Fibroblast of pulmonary artery (primary cell): ENCODE measurements at regions not wholly inside any gene's neighbourhood (a gene's known extent, or its start where the extent isn't known, plus 50 kb on each side); places are given as distances from the start of the nearest gene placed in this dataset.

Experiments used
- DNase-seq: peaks from one replicate; pipeline ENCODE4 v3.0.0-alpha.2; 2010; ENCODE audit warnings: low read depth
- H3K4me3 ChIP-seq: replicated peaks from 2 replicates; pipeline ENCODE4 v1.5.1; 2011; ENCODE audit warnings: low read depth, mild to moderate bottlenecking, control low read depth, low read length, moderate library complexity
- TF ChIP-seq, protein P1 (sequence below): IDR thresholded peaks from 2 replicates; pipeline ENCODE4 v1.5.1; 2011; ENCODE audit warnings: mild to moderate bottlenecking, control low read depth, low read length, inconsistent platforms; ENCODE audit errors: missing control alignments

DNA sequence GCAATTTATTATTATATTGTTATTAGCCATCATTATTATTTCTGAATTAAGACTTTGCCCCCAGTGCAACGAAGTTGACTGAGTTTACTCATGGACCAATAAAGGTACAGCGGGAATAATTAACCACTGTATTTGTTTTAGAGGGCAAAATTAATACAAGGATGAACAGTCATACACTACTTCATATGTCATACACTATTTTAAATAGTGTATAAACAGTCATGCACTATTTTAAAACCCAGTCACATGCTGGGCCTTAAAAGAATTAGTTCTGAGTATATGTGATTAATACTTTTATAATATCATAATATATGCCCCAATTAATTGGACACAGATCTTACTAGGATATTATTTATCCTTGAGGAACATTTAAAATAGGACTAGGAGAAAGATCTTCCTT, 125.3 kb upstream of the NANOGP8 start:
- DNase-seq, result no peak
- no peak overlapping the region for H3K4me3 ChIP-seq
- TF ChIP-seq, protein P1, sequence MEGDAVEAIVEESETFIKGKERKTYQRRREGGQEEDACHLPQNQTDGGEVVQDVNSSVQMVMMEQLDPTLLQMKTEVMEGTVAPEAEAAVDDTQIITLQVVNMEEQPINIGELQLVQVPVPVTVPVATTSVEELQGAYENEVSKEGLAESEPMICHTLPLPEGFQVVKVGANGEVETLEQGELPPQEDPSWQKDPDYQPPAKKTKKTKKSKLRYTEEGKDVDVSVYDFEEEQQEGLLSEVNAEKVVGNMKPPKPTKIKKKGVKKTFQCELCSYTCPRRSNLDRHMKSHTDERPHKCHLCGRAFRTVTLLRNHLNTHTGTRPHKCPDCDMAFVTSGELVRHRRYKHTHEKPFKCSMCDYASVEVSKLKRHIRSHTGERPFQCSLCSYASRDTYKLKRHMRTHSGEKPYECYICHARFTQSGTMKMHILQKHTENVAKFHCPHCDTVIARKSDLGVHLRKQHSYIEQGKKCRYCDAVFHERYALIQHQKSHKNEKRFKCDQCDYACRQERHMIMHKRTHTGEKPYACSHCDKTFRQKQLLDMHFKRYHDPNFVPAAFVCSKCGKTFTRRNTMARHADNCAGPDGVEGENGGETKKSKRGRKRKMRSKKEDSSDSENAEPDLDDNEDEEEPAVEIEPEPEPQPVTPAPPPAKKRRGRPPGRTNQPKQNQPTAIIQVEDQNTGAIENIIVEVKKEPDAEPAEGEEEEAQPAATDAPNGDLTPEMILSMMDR, result no peak

DNA sequence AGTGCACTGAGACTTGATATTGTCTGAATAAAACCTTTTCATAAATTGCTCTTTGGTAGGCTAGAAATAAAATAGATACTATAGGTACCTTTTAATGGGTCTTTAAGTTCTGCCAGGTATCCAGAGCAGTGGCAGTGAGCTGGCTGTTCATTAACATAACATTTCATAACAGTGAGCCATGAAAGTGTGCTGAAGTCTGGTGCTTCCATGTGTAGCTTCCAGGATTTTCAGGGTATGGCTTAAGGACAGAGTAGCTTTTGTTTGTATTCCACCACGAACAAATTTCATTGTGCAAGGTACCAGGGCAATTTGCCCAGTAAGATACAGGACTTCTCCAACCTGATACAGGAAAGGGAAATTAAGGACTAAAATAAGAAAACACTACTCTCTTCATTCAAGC, 124.7 kb upstream of the NANOGP8 start:
- H3K4me3 ChIP-seq, result no peak overlapping the region
- peak; percentile 44 for DNase-seq
- TF ChIP-seq, protein P1, result no peak

DNA sequence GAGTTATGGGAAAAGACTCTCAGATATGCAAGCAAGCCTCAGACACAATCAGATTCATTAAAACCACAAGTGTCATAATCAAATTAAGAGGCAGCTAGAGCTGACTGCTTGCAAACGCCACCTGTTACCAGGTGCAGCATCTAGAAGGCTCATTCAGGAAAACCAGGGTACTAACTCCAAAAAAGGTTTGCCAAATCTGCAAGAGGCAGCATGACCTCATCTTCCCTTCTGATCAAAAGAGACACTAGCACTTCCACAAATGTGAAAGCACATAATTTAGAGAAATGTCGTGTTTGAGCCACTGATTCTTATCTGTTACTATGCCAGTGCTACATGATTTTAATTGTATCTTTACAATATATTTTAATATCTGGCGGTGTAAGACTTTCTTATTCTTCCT, 123.3 kb upstream of the NANOGP8 start:
- DNase-seq, result no peak
- no peak overlapping the region for H3K4me3 ChIP-seq
- TF ChIP-seq, protein P1, result no peak

DNA sequence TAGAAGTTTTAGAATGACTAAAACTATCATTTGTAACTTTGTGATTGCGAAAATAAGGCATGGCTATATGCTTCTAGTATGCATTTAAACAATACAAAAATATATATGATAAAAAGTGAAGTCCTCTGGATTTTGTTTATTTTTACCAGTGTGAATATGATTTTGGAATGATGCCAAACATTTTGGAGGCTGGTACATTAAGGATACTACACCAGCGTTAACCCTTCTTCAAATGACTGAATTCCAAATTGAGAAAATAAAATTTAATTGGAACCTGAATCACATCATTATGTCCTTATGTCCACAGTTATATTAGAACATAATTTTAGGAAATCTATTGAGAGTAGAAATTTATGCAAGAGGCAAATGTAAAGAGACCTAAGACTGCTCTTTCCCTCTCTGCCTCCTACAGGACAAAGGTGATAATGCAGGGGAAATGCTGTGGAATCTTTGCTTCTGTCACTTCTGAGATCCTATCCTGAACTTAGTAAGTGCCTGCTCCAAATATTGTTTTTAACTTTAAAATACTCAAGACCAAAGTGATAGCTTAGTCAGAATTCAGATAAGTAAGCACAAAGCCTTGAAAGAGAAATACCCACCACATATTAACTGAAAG, 121.1 kb upstream of the NANOGP8 start:
- TF ChIP-seq, protein P1, result peak; percentile 55
- peak; percentile 21 for DNase-seq
- no peak overlapping the region for H3K4me3 ChIP-seq

DNA sequence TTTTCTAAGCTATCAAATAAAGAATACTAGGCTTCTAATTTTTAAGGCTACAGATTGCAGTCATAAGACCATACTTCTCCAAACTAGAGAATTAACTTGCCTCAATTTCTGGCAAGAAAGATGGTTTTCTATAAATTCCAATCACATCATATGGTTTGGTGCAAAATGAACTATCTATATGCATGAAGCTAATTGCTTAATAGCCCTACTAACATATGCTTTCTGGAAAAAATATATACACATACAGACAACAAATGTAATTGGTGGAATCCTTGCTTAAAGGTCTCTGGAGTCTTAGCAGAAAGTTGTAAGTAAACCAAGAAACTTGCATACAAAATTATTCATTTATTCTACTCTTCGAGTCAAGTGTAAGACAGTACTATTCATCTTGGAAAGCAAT, 113.1 kb upstream of the NANOGP8 start:
- TF ChIP-seq, protein P1, result no peak
- no peak for DNase-seq
- no peak overlapping the region for H3K4me3 ChIP-seq

DNA sequence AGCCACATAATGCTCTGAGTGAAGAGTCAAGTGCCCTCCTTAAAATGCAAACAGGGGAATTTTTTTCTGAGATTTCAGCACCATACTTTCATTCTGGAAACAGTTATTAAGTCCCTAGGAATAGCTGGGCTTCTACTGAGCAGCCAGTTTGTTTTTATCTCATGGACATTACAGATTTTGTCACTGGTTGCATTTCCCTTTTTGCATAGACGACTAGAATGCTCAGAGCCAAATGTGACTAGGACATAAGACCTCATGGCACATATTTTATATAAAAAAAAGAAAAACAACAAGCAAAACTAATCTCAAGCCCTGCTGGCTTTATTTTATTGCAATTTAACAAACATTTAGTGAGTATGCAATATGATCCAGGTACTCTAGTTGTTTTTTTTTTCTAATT, 112.7 kb upstream of the NANOGP8 start:
- TF ChIP-seq, protein P1, result no peak
- no peak for DNase-seq
- no peak overlapping the region for H3K4me3 ChIP-seq

DNA sequence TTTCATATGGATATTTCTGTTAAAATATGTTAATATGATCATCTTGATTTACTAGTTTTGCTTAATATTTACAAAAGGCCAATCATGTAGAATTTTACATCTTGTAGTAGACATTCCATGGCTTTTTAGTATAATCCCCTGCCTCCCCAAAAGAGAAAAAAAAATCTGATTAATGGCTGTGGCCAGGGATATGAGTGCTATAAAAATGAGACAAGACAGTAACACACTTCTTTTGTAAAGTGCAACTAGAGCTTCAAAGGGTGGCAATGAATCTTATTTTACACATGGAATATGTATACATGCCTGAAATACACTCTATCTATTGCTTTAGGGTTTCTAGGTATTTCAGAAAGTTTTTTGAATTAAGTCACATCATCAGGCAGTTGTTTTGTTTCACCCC, 112.2 kb upstream of the NANOGP8 start:
- no peak for DNase-seq
- no peak overlapping the region for H3K4me3 ChIP-seq
- TF ChIP-seq, protein P1, result no peak
